Mammary epithelial cell (primary cell): ENCODE measurements at regions not wholly inside any gene's neighbourhood (a gene's known extent, or its start where the extent isn't known, plus 50 kb on each side); places are given as distances from the start of the nearest gene placed in this dataset.
"Not testable (repeated sequence)": the region's sequence is repeated elsewhere in the genome, so short reads cannot be mapped to it uniquely, and the experiment has no call there.

Source experiments
- EZH2 ChIP-seq: IDR thresholded peaks from 2 replicates; pipeline ENCODE4 v1.6.1; 2012; ENCODE audit warnings: low read length, inconsistent platforms, borderline replicate concordance
- TF ChIP-seq, protein P1 (sequence below), 2 donors: IDR thresholded peaks in 1 of 2; conservative IDR thresholded peaks in 1 of 2; 2 replicates each; pipeline ENCODE4 v1.5.1; 2011 to 2012; ENCODE audit warnings: inconsistent platforms in 2 of 2, low read length in 2 of 2, mild to moderate bottlenecking in 2 of 2, control low read depth in 1 of 2, low read depth in 1 of 2; ENCODE audit not compliant: insufficient read depth in 1 of 2; ENCODE audit errors: extremely low read depth in 1 of 2

DNA sequence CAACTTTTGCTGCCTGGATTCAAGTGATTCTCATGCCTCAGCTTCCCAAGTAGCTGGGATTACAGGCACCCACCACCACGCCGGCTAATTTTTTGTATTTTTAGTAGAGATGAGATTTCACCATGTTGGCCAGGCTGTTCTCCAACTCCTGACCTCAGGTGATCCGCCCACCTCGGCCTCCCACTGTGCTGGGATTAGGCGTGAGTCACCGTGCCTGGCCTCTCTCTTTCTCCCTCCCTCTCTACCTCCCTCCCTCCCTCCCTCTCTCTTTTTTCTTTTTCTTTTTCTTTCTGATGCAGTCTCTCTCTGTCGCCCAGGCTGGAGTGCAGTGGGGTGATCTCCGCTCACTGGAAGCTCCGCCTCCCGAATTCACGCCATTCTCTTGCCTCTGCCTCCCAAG lies 186.3 kb upstream of the DAB2 start:
- TF ChIP-seq, protein P1, sequence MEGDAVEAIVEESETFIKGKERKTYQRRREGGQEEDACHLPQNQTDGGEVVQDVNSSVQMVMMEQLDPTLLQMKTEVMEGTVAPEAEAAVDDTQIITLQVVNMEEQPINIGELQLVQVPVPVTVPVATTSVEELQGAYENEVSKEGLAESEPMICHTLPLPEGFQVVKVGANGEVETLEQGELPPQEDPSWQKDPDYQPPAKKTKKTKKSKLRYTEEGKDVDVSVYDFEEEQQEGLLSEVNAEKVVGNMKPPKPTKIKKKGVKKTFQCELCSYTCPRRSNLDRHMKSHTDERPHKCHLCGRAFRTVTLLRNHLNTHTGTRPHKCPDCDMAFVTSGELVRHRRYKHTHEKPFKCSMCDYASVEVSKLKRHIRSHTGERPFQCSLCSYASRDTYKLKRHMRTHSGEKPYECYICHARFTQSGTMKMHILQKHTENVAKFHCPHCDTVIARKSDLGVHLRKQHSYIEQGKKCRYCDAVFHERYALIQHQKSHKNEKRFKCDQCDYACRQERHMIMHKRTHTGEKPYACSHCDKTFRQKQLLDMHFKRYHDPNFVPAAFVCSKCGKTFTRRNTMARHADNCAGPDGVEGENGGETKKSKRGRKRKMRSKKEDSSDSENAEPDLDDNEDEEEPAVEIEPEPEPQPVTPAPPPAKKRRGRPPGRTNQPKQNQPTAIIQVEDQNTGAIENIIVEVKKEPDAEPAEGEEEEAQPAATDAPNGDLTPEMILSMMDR (conservative IDR thresholded peaks at IDR 0.05 in 1 of 2, IDR thresholded peaks at IDR 0.05 in 1 of 2; ENCODE audit: extremely low read depth in 1 of 2, insufficient read depth in 1 of 2, low read depth in 1 of 2, low read length in 2 of 2): not testable (repeated sequence)
- TF ChIP-seq EZH2: not testable (repeated sequence)
